Colonic mucosa (tissue), 4 donors: ENCODE measurements at regions not wholly inside any gene's neighbourhood (a gene's known extent, or its start where the extent isn't known, plus 50 kb on each side); places are given as distances from the start of the nearest gene placed in this dataset.
"Not testable (repeated sequence)": the region's sequence is repeated elsewhere in the genome, so short reads cannot be mapped to it uniquely, and the experiment has no call there.

ENCODE experiments used
- DNase-seq: peaks from one replicate; pipeline ENCODE4 v3.0.0-alpha.2; 2020
- H3K27ac ChIP-seq: fragments of 200-600 bp; one replicate; pipeline ENCODE4 v1.8.0; 2021
- H3K27me3 ChIP-seq: fragments of 200-600 bp; one replicate; pipeline ENCODE4 v1.8.0; 2021
- H3K36me3 ChIP-seq: fragments of 200-600 bp; one replicate; pipeline ENCODE4 v1.8.0; 2021
- H3K4me1 ChIP-seq: fragments of 200-600 bp; one replicate; pipeline ENCODE4 v1.8.0; 2021; ENCODE audit warnings: mild to moderate bottlenecking
- H3K4me3 ChIP-seq: fragments of 200-600 bp; one replicate; pipeline ENCODE4 v1.8.0; 2021
- H3K9ac ChIP-seq, 2 donors: one replicate each; pipeline ENCODE4 v1.7.0; 2013; ENCODE audit warnings: control low read depth in 2 of 2, low read depth in 2 of 2, low read length in 2 of 2
- H3K9me3 ChIP-seq: fragments of 200-600 bp; one replicate; pipeline ENCODE4 v1.8.0; 2021
- CTCF ChIP-seq: fragments of 200-600 bp; IDR thresholded peaks from one replicate; pipeline ENCODE4 v1.8.0; 2022; ENCODE audit warnings: antibody characterized with exemption, mild to moderate bottlenecking
- intact Hi-C: fragments of 100-400 bp; cut with DNase I; formaldehyde crosslinking; loops from one replicate; pipeline ENCODE4 v1.14.1; 2022
- donor health status: healthy.
- donor health status: DM: no; HTN: no; CAD: no.
- donor health status: DM: no; HTN: no; CAD: no.

DNA sequence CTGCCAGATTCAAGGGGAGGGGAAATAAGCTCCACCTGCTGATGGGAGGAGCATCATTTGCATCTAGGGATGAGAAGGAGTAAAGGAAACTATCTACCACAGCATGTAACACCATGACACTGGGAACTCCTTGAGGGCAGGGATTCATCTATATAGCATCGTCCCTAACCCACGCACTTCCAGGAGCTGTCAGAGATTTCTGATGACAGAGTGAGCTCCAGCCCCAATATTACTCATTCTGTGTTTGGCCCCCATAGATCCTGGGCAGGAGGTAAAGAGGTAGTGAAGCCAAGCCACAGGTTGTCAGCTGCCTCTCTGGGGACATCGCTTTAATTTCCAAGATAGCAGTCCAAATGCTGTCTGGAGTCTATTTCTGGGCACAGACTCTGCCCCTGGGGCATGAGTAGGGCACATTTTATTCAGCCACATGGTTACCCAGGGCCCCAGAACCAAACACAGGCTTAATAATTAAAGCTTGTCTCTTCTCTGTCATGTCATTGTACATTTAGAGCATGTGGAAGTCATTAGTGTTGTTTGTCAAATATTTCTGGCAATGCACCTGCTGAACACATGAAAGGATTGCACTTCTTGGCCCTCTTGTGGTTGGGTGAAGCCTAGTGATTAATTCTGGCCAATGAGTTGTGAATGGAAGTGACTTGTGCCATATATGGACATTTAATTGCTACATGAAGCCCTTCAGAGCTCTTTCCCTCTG is 105.9 kb upstream of the POU3F1 start:
- Histone ChIP-seq H3K4me3 (no peak overlapping the region), H3K36me3 (no peaks in the 10 kb centered on the region), H3K27me3 (no peaks in the 10 kb centered on the region), H3K4me1 (no peaks in the 10 kb centered on the region), H3K9ac (no peak overlapping the region), H3K27ac (no peak overlapping the region), H3K9me3 (no peaks in the 10 kb centered on the region)
- DNase-seq: no peak
- intact Hi-C loops: no loop called here
- TF ChIP-seq CTCF: no peak

DNA sequence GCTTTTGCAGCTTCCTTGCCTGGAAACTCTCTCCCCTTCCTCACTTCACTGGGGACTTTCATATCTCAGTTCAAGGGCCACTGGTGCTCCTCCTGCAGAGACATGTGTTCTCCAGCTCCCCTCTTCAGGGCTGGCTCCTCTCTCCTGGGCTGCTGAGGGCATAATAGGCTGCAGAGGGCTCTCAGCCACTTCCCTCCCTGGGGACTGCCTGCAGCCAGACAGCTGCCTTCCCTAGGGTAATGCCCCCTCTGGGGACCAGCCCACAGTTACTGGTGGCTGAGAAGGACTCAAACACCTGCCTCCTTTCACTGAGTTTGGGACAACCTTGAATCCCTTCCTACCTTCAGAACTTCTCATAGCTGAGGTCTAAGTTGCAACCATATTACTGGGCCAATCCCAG is 104.8 kb upstream of the POU3F1 start:
- Histone ChIP-seq H3K27me3 (no peaks in the 10 kb centered on the region), H3K4me3 (no peak overlapping the region)
- intact Hi-C loops: no loop called here

DNA sequence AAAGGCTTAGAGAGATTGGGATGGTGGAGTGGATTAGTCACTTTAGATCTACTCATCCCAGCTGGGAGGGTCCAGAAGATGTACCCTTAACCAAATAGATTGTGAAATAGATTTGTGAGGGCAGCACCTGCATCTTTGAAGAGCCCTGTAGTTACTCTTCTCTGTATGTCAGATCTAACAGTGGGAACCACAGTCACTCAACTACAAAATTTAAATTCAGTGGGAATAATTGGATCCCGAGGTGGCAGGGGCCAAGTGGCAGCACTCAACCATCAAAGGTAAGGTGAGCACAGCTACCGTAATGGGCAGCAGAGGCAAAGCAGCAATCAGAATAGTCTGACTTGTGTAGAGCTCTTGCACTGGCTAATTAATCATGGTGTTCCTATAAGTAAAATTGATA is 99.5 kb upstream of the POU3F1 start:
- H3K36me3 ChIP-seq, H3K4me3 ChIP-seq, intact Hi-C loops, H3K27me3 ChIP-seq, DNase-seq, H3K4me1 ChIP-seq, H3K27ac ChIP-seq, H3K9me3 ChIP-seq, H3K9ac ChIP-seq: not testable (repeated sequence)

More for the DNA sequence above, 104.8 kb upstream of the POU3F1 start:
- DNase-seq: no peak
- Histone ChIP-seq H3K36me3 (no peaks in the 10 kb centered on the region), H3K4me1 (no peaks in the 10 kb centered on the region), H3K9ac (no peak overlapping the region), H3K9me3 (no peaks in the 10 kb centered on the region), H3K27ac (no peak overlapping the region)
- no peak for TF ChIP-seq CTCF

DNA sequence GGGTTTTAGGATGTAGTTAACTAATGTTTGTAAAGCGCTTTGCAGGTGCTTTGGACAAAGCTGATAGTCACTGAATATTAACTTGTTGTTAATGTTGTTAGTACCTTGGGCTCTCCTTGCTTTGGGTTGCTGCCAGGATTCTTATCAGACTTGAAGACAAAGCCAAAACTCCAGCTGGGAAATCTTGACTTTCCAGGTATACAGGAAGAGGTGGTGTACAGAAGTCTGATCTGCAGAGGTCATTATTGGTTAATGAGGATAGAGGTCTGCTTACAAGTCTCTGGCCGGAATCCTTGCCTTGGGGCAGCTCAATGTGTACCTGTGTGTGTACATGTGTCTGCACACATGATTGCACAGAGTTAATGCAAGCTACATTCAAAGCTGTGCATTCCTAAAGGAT is 96.0 kb upstream of the POU3F1 start:
- Histone ChIP-seq H3K36me3 (no peaks in the 10 kb centered on the region), H3K4me1 (no peaks in the 10 kb centered on the region), H3K9ac (no peak overlapping the region), H3K27me3 (no peaks in the 10 kb centered on the region), H3K4me3 (no peak overlapping the region), H3K9me3 (no peaks in the 10 kb centered on the region), H3K27ac (no peak overlapping the region)
- intact Hi-C loops: no loop called here
- TF ChIP-seq CTCF: no peak
- DNase-seq: no peak

- Histone ChIP-seq H3K4me3 (no peak overlapping the region), H3K27me3 (no peaks in the 10 kb centered on the region), H3K9ac (no peak overlapping the region), H3K27ac (no peak overlapping the region), H3K9me3 (no peaks in the 10 kb centered on the region), H3K4me1 (no peaks in the 10 kb centered on the region), H3K36me3 (no peaks in the 10 kb centered on the region)
- intact Hi-C loops: no loop called here
- no peak for TF ChIP-seq CTCF
- no peak for DNase-seq
Measured at GRCh38 chr1:38141483-38141882, 94.9 kb upstream of the POU3F1 start.

GRCh38 chr1:38139738-38140487 is 93.3 kb upstream of the POU3F1 start:
- Histone ChIP-seq H3K36me3 (no peaks in the 10 kb centered on the region), H3K27ac (no peak overlapping the region), H3K9me3 (no peaks in the 10 kb centered on the region), H3K4me3 (no peak overlapping the region), H3K27me3 (peaks cover 3% of the 10 kb centered on the region), H3K4me1 (no peaks in the 10 kb centered on the region), H3K9ac (no peak overlapping the region)
- intact Hi-C loops: no loop called here
- TF ChIP-seq CTCF: no peak
- no peak for DNase-seq
